Superior temporal gyrus (tissue), 1 donor: ENCODE measurements at regions not wholly inside any gene's neighbourhood (a gene's known extent, or its start where the extent isn't known, plus 50 kb on each side); places are given as distances from the start of the nearest gene placed in this dataset.

ENCODE experiments used
- DNase-seq: peaks from one replicate; pipeline ENCODE4 v3.0.0-alpha.2; 2016; ENCODE audit errors: extremely low spot score

GRCh38 chr16:51487880-51488279 lies 336.8 kb upstream of the SALL1 start:
- no peak for DNase-seq

- DNase-seq = no peak
Measured at GRCh38 chr16:51474414-51475091, 323.5 kb upstream of the SALL1 start.

- no peak for DNase-seq
Measured at GRCh38 chr16:51473091-51473490, 322.0 kb upstream of the SALL1 start.

- DNase-seq = no peak
Measured at GRCh38 chr16:51470492-51470891, 319.4 kb upstream of the SALL1 start.

- DNase-seq = no peak
Measured at GRCh38 chr16:51464996-51465395, 313.9 kb upstream of the SALL1 start.

- no peak for DNase-seq
Measured at GRCh38 chr16:51461255-51461654, 310.2 kb upstream of the SALL1 start.

GRCh38 chr16:51458356-51459140 lies 307.5 kb upstream of the SALL1 start:
- no peak for DNase-seq

GRCh38 chr16:51457775-51458174 lies 306.7 kb upstream of the SALL1 start:
- DNase-seq = no peak

GRCh38 chr16:51455398-51455797 lies 304.3 kb upstream of the SALL1 start:
- no peak for DNase-seq

GRCh38 chr16:51453251-51453650 lies 302.2 kb upstream of the SALL1 start:
- no peak for DNase-seq

- no peak for DNase-seq
Measured at GRCh38 chr16:51450909-51451308, 299.8 kb upstream of the SALL1 start.

- DNase-seq = no peak
Measured at GRCh38 chr16:51450376-51450775, 299.3 kb upstream of the SALL1 start.

GRCh38 chr16:51449441-51449840 lies 298.4 kb upstream of the SALL1 start:
- DNase-seq = no peak

GRCh38 chr16:51445250-51445649 lies 294.2 kb upstream of the SALL1 start:
- DNase-seq = no peak

- DNase-seq = no peak
Measured at GRCh38 chr16:51443934-51444333, 292.9 kb upstream of the SALL1 start.

GRCh38 chr16:51442141-51442870 lies 291.2 kb upstream of the SALL1 start:
- DNase-seq = peak; percentile 70

- peak; percentile 85 for DNase-seq
Measured at GRCh38 chr16:51440131-51440889, 289.2 kb upstream of the SALL1 start.

- DNase-seq = peak; percentile 67
Measured at GRCh38 chr16:51439271-51439670, 288.2 kb upstream of the SALL1 start.

GRCh38 chr16:51436742-51437141 lies 285.7 kb upstream of the SALL1 start:
- DNase-seq = no peak

- no peak for DNase-seq
Measured at GRCh38 chr16:51434567-51435198, 283.6 kb upstream of the SALL1 start.

GRCh38 chr16:51433599-51433998 lies 282.5 kb upstream of the SALL1 start:
- peak; percentile 46 for DNase-seq
